Suppressor macrophage (primary cell): ENCODE measurements at regions not wholly inside any gene's neighbourhood (a gene's known extent, or its start where the extent isn't known, plus 50 kb on each side); places are given as distances from the start of the nearest gene placed in this dataset.

Experiments used
- DNase-seq, 4 experiments: peaks; one replicate each; pipeline ENCODE4 v3.0.0-alpha.2; 2020 to 2022

DNA sequence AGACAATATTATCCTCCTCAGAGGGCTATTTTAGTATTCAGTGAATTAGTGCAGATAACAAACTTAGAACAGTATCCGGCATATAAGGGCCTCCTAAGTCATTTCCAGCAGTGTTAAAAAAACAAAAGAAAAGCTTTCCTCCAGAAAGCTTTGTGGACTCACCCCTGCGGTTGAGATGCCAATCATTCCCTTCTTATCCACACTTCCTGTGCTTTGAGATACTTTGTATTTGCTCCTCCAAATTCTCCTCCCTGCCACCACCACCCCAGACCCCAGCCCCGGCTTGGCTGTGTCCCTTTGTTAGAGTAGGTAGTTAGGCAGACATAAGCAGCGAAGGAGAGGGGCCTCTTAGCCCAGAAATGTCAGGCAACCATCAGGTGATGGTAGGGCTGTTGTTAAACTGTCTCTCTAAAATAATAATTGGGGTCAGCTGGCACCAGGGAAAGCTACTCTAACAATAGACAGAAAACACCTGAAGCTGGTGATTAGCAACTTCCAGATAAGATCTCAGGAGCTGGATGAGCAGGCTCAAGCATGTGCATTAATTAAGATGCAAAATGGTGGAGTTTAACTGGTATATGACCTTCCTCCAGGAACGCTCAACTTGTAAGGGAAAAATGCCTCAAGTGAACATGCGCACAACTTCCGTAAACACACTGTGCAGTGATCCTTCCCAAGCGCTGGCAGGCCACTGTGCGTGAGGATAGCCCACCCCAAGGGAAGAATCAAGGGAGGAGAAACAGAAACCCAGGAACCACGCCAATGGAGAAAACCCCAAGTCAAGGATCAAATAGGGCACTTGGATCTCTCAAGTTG lies 152.1 kb upstream of the EEA1 start:
- DNase-seq, result no peak

DNA sequence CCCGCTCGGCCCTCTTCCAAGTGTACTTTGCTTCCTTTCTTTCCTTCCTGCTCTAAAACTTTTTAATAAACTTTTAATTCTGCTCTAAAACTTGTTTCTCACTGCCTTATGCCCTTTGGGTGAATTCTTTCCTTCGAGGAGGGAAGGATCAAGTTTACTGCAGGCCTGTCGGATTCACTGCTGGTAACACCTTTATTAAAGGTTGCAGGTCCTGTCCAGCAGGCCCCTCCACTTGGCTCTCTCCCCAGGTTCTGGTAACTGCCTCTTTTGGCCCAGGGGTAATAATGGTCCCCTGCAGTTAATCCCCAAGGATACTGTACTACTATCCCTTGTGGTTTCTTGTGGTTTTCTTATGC lies 152.7 kb upstream of the EEA1 start:
- DNase-seq, result no peak

DNA sequence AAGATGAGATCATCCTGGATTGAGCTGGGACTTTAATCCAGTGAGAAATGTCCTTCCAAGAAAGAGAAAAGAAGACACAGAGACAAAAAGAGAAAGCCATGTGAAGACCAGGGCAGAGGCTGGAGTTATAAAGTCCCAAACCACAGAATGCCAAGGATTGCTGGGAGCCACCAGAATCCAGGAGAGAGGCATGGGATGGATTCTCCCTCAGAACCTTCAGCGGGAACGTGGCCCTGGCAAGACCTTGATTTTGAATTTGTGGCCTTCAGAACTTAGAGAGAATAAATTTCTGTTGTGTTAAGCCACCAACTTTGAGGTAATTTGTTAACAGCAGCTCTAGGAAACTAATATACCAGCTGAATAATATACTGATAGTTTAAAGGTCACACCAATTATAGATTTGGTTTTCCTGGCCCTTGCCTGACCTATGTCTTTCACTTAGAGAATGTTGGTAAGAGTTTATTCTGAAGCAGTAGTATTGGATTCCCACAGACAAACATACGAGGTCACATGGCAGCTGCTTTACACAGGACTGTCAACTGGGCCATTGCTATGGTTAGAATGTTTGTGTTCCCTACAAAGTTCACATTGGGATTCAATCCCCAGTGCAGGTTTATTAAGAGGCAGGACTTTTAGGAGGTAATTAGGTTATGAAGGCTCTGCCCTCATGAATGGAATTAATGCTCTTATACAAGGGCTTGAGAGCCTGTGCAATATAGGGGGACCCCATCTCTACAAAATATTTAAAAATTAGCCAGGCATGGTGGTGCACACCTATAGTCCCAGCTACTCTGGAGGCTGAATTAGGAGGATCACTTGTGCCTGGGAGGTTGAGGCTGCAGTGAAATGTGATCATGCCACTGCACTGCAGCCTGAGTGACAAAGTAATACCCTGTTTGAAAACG lies 156.5 kb upstream of the EEA1 start:
- no peak for DNase-seq

DNA sequence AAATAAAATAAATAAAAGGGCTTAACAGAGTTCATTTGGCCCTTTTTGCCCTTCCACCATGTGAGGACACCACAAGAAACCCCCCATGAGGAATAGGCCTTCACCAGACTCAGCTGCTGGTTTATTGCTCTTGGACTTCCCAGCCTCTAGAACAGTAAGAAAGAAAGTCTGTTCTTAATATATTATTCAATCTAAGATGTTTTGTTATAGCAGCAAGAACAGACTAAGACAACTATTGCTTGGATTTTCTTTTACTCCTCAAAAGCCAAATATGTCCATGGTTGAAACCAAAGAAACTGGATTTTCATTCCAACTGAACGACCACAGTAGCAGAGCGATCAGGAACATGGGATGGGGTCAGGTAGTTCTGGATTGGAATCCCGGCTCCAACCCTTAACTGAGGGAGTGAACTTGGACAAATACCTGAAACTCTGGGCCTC lies 157.2 kb upstream of the EEA1 start:
- DNase-seq, result no peak

DNA sequence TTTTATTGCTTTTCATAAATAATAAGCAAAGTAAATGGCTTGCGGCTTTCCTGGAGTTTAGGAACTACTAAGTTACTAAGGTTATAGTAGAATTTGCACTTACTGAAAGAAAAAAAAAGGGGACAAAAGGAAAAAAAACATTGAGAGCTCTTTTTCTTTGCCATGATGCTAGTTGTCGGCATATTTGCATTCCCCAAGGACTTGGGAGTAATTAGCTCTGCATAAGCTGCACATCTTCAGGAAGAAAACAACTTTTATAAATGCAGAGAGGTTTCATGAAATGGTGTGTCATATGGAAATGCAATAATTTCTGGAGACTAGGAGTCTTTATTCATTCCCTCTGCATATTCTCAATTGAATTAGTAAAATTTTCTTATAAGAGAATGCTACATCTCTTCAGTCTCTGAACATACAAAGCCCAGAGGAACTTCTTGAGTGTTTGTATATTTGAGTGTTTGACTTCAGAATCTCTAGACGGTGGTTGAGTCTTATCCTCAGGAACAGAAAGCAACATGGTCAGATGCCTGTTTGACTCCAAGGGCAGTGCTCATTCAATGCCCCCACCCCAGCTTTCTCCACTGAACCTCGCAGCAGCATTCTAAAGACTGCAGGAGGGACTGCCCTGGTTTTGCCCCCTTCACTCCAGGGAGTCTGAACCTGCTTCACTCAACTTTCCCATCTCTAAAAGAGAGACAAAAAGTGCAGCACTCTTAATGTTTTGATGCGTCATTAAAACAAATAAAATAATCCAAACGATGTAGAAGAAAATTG lies 158.9 kb upstream of the EEA1 start:
- DNase-seq, result no peak

DNA sequence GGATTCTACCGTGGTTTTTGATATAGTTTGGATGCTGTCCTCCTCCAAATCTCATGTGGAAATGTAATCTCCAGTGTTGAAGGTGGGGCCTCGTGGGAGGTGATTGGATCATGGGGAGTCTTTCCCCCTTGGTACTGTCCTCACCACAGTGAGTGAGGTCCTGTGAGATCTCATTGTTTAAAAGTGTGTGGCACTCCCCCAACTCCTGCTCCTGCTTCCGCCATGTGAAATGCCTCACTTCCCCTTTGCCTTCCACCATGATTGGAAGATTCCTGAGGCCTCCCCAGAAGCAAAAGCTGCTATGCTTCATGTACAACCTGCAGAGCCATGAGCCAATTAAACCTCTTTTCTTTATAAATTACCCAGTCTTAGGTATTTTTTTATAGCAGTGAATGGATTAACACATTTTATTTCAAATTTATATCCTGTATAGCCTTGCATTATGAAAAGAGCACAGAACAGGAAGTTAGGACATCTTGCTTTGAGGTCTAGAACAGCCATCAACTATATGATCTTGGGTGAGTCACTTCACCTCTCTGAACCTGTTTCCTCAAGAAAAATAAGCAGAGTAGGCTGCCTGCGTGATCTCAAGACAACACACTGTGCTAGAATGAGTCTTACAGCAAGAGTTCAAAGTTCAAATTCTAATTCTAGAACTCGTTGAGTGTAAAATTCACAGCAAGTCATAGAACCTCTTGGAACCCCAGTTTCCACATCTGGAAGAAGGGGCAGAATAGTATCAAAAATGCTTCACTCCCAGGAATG lies 160.9 kb upstream of the EEA1 start:
- DNase-seq, result peak in 3 of 4 experiments; percentile 20 to 65 (median 38)

DNA sequence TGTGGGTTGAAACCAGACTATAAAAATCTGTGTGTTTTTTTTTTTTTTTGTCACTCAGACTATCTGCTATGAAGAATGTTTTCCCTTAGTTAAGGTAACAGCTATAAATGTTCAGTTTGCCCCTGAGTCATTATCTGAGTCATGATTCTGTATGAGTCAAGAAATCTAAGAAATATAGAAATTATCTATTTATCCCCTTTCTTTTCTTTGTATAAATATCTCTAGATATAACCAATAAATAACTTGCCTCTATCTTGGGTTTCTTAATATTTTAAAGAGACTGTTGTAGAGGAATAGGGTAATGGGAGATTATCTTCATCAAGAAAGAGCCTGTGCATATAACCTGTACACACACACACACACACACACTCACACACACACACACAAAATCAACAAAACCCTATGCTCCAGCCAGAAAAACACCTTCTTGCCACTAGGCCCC lies 161.7 kb upstream of the EEA1 start:
- peak in 1 of 4 experiments; percentile 31 for DNase-seq

DNA sequence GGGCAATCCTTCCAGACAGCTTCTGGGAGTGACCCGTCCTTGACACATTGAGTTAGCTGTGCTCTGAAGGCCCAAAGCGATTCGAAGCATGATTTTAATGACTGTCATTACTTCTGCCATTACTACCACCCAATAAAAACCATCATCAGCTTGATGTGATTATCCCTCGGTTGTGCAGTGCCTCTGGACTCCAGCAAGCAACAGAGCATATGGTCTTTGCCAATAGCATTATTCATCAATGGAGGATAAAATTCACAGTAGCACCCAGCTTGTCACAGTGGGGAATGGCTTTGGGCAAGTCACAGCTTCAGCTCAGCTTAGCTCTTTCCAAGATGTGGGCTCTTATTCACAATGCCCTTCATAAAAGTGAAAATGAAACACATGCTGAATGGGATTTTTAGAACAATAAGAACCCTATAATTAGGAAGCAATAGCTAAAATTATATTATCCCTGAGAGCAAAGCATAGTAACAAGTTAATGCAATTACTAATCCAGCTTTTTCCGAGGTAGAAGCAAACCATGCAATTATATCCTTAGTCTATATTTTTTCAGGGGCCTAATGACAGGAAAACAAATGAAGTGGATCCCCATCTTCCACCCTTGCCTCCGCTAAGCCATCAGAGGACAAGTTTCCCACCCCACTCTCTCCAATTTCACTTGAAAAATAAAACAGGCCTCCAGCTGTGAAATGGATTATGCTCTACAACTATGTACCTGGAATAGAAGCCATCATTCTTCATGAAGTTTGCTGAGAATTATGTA lies 163.0 kb upstream of the EEA1 start:
- DNase-seq, result no peak

DNA sequence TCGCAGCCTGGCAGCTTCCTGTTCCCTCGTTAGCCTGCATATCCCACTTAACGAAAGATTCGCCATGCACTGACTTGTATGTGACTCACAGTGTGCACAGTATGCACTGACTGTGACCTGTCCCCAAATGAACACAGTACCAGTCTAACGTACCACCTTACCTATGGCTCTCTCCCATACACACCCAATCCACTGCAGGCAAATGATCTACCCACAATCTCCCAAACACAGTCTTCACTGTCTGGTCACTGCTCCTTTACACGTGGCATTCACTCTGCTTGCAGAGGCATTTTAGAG lies 163.5 kb upstream of the EEA1 start:
- DNase-seq, result no peak

DNA sequence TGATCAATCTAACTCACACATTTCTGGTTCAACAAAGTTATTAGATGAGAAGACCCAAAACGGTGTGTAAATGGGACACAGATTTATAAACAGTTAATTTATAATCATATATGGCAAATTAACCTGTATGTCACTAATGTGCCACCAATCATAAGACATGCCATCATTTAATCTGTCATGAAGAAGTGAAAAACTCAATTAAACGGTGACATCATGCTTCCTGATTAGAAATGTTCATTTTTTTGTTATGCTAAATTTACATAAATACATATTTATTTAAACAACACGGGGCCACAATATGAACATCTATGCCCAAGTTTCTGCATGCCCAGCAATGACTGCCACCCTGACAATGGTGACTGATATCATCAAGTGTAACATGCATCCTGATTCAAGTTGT lies 164.1 kb upstream of the EEA1 start:
- no peak for DNase-seq

DNA sequence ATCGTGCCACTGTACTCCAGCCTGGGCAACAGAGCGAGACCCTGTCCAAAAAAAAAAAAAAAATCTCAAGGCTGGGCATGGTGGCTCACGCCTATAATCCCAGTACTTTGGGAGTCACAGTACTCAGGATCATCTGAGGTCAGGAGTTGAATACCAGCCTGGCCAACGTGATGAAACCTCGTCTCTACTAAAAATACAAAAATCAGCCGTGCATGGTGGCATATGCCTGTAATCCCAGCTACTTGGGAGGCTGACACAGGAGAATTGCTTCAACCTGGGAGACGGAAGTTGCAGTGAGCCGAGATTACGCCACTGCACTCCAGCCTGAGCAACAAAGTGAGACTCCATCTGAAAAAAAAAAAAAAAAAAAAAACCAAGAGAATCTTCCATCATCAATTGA lies 165.1 kb upstream of the EEA1 start:
- peak in 3 of 4 experiments; percentile 27 to 51 (median 28) for DNase-seq

DNA sequence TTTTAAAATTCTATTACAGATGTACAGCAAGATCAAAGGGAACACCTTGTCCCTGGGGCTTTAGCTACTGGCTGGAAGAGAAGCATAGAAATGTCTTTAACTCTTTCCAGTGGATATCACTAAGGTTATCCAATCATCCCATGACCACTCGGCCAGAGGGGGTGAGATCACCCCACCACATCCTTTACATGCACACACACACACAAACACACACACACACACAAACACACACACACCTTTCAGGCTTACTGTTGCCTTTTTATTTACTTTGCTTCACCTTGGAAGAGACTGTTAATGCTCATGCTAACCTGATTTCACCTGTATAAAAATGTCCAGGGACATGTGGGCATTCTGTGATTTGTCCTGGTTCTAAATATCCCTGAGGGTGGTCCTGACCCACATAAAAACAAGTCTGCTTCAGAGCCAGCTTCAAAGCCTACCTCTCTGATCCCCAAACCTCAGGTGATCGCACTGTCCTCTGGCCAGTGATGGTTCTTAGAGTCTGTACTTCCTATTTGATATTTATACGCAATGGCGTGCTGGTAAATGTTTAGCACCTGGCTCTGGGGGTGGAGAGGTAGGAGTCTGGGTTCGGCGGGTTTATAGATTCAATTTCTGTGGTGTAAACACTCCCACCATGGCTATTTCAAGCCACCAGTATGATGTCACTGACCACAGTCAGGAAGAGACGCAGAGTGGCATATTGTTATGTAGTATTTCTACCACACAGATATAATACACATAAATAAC lies 166.1 kb upstream of the EEA1 start:
- DNase-seq, result peak in 3 of 4 experiments; percentile 25 to 56 (median 46)

DNA sequence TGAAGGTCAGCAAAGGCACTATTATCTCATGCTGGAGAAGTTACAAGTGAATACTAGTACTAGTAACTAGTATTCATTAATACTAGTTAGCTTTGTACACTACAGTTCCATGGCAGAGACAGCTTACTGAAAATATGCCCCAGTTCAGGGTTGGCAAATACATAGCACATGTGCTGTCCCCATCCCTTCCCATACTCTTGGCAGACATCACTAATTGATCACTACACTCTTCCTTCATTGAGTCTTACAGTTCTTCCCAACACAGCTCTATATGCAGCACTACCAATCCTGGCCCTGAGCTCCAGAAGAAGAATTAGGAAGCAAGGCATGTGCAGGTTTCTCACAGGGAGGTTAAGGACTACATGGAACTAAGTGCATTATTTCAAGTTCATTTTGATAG lies 168.3 kb upstream of the EEA1 start:
- no peak for DNase-seq

DNA sequence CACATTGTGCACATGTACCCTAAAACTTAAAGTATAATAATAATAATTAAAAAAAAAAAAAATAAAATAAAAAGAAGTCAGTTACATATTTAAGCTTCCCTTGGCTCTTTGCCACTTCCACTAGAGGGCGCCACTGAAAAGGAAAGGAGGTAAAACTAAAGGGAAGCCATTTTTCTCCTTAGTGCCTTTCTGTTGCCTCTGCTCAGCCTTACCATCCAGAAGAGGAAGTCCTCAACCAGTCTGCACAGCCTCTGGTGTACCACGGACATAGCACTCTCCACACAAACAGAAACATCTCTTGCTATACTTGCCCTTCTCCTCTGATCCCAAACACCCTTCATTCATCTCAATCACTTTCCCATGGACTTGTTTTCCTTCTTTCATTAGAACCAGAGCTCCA lies 169.0 kb upstream of the EEA1 start:
- DNase-seq, result peak; percentile 93 to 97 (median 94)

DNA sequence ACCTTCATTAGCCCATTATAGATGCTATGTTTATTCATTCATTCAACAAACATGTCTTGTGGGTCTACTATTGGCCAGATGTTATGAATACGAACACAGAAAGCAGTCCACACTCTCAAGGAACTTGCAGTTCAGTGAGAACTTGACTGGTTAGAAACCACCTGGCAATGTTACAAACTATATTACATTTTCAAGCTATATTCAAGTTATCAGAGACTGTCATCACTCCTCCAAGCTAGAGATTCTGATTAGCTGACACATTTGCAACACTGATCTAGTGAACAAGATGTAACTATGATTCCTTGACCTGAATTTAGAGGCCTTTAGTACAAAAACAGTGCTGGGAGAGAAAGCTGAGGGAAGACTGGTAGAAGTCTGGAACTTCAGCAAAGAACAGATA lies 170.7 kb upstream of the EEA1 start:
- DNase-seq, result no peak

DNA sequence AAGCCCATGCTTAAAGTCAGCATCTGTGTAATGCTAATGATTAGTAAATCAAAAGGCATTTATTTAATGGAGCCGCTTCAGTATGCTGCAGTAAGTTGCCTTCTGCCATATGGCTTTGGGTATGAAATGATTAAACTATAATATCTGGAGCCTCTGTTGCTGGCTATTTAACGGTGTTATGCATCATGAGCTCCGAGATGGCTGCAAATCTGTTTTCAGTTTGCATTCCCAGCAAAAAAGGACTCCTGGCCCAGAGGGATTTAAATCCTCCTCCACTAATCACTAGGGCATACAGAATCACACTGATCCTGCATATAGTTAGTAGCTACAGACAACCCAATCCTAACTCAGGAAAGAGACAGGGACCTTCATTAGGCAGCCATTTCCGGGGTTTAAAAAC lies 171.5 kb upstream of the EEA1 start:
- no peak for DNase-seq

DNA sequence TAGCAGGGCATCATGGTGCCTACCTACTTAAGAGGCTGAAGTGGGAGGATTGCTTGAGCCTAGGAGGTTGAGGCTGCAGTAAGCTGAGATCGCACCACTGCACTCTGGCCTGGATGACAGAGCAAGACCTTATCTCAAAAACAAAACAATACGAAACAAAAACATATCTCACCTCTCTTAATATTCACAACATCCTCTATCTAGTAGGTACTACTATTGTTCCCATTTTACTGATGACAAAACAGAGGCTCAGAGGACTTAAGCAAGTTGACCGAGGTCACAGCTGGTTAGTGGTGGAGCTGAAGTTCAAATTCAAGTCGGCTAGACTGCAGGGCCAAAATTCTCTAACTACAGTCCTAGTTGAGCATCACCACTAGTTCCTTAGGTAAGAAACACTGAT lies 172.3 kb upstream of the EEA1 start:
- DNase-seq, result no peak

DNA sequence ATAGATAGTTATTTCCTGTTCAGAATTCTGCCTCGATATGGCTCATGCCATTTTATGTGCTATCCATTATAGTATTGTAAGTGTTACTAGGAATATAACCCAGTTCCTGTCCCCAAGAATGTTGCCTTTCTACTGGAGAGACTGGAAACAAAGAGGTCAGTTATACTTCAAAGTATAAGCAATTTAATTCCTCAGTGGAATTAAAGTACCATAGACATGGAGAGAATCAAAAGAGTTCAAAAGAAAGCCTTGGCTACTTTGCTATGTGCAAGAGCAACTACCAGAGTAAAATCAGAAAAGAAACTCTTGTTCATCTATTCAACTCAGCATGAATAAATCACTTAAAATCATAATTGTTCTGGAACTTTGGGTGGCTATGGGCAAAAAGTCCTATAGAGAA lies 173.2 kb upstream of the EEA1 start:
- DNase-seq, result no peak

DNA sequence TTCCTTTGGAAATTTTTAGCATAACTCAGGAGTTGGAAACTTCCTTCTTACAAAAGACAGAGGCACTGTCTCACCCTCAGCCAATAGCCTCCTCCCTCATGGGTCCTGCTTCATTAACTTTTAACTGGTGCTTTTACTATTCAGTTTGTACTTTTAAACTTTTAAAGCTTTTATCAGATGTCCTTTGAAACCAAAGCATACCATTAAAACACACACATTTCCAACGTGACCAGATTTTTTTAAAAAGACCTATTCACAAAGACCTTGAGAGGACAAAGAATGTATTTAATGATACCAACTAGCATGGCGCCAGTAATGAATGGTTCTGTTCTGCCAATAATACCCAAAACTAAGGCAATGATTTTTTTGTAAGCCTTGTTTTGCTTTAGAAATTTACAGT lies 173.6 kb upstream of the EEA1 start:
- DNase-seq, result no peak

DNA sequence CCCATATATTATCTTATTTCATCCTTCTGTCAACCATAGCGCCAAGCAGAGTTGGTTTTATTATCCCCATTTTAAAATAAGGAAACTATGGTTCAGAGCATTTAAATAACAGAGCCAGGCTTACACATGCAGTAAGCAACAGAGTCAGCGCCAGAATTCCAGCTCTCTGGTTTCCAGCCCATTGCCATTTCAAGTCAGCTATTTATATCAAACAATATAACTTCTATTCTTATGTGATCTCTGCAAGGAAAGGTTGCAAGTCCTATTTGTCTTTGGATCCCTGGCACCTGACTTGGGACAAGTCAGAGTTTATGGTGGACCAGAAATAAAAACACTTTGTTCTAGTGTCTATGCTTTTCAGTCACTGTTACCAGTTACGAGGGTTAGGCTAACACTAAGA lies 174.1 kb upstream of the EEA1 start:
- no peak for DNase-seq

DNA sequence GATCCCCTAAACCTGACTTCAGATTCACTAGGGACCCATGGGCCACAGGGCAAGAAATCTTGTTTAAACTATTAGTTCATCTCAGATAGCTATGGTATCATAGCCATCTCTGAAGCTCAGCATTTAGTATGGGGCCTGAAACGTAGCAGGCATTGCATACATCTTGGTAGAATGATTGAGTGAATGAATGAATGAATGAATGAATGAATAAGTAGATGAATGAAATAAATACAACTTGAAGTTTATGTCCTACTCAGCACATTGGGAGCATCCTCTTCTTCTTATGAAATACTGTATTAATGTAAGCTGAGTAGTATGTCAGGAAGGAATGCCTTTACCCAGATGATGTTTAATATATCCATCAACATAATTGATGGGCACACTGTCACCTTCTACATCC lies 175.4 kb upstream of the EEA1 start:
- DNase-seq, result no peak
